Uterus (tissue), 3 donors: ENCODE measurements at regions not wholly inside any gene's neighbourhood (a gene's known extent, or its start where the extent isn't known, plus 50 kb on each side); places are given as distances from the start of the nearest gene placed in this dataset.

ENCODE experiments used
- DNase-seq, 2 donors: peaks; one replicate each; pipeline ENCODE4 v3.0.0-alpha.2; 2019 to 2020
- H3K27ac ChIP-seq, 2 donors: fragments of 200-600 bp; sonication (generic); 1 replicate in 1 of 2; 2 replicates in 1 of 2; pipeline ENCODE4 v1.5.1; 2016 to 2018
- H3K27me3 ChIP-seq, 2 donors: fragments of 200-600 bp; sonication (generic); one replicate each; pipeline ENCODE4 v1.5.1; 2018 to 2019; ENCODE audit warnings: control low read depth in 1 of 2
- H3K36me3 ChIP-seq, 2 donors: fragments of 200-600 bp; sonication (generic); one replicate each; pipeline ENCODE4 v1.5.1; 2019; ENCODE audit warnings: control low read depth in 1 of 2
- H3K4me1 ChIP-seq, 2 donors: fragments of 200-600 bp; sonication (generic); one replicate each; pipeline ENCODE4 v1.5.1; 2018 to 2019; ENCODE audit warnings: control low read depth in 1 of 2
- H3K4me3 ChIP-seq, 2 donors: fragments of 200-600 bp; sonication (generic); 1 replicate in 1 of 2; 2 replicates in 1 of 2; pipeline ENCODE4 v1.5.1; 2018 to 2019; ENCODE audit warnings: mild to moderate bottlenecking in 1 of 2
- H3K9me3 ChIP-seq, 2 donors: fragments of 200-600 bp; sonication (generic); one replicate each; pipeline ENCODE4 v1.5.1; 2019; ENCODE audit warnings: control low read depth in 1 of 2
- POLR2A ChIP-seq, 2 donors: fragments of 450-650 bp; IDR thresholded peaks; one replicate each; pipeline ENCODE4 v1.6.1; 2016; ENCODE audit warnings: antibody characterized with exemption in 2 of 2, mild to moderate bottlenecking in 1 of 2, moderate library complexity in 1 of 2
- intact Hi-C: fragments of 100-400 bp; cut with DNase I; formaldehyde crosslinking; loops from one replicate; pipeline ENCODE4 v1.15.1; 2023; ENCODE audit warnings: low total_unique reads
- TF ChIP-seq, protein P1 (sequence below), 4 experiments: fragments of 200-600 bp in 2 of 4; fragments of 450-650 bp in 2 of 4; sonication (generic) in 2 of 4; IDR thresholded peaks; one replicate each; pipeline ENCODE4 v1.5.1; 2016 to 2019; ENCODE audit warnings: antibody characterized with exemption in 4 of 4, mild to moderate bottlenecking in 2 of 4, moderate library complexity in 1 of 4
- donor health status: DM: yes; HTN: yes; CAD: no.

GRCh38 chr16:86942151-86943051 lies 364.1 kb downstream of the FOXL1 start:
- H3K4me3 ChIP-seq, result no peak overlapping the region

GRCh38 chr16:86945166-86945900 lies 367.0 kb downstream of the FOXL1 start:
- intact Hi-C loops, result no loop called here
- no peaks in the 10 kb centered on the region for H3K27me3 ChIP-seq
- no peak overlapping the region for H3K4me3 ChIP-seq
- no peak overlapping the region for H3K27ac ChIP-seq
- TF ChIP-seq, protein P1, sequence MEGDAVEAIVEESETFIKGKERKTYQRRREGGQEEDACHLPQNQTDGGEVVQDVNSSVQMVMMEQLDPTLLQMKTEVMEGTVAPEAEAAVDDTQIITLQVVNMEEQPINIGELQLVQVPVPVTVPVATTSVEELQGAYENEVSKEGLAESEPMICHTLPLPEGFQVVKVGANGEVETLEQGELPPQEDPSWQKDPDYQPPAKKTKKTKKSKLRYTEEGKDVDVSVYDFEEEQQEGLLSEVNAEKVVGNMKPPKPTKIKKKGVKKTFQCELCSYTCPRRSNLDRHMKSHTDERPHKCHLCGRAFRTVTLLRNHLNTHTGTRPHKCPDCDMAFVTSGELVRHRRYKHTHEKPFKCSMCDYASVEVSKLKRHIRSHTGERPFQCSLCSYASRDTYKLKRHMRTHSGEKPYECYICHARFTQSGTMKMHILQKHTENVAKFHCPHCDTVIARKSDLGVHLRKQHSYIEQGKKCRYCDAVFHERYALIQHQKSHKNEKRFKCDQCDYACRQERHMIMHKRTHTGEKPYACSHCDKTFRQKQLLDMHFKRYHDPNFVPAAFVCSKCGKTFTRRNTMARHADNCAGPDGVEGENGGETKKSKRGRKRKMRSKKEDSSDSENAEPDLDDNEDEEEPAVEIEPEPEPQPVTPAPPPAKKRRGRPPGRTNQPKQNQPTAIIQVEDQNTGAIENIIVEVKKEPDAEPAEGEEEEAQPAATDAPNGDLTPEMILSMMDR (IDR thresholded peaks at IDR 0.05), result no peak
- no peak for TF ChIP-seq POLR2A (IDR thresholded peaks at IDR 0.05)
- DNase-seq, result no peak
- no peaks in the 10 kb centered on the region for H3K9me3 ChIP-seq
- no peaks in the 10 kb centered on the region for H3K4me1 ChIP-seq
- H3K36me3 ChIP-seq, result no peaks in the 10 kb centered on the region

More at GRCh38 chr16:86942151-86943051, 364.1 kb downstream of the FOXL1 start:
- intact Hi-C loops, result no loop called here
- TF ChIP-seq, protein P1 (IDR thresholded peaks at IDR 0.05), result no peak
- Histone ChIP-seq H3K9me3 (no peaks in the 10 kb centered on the region), H3K4me1 (no peaks in the 10 kb centered on the region), H3K27ac (no peak overlapping the region), H3K27me3 (no peaks in the 10 kb centered on the region), H3K36me3 (no peaks in the 10 kb centered on the region)
- no peak for DNase-seq

DNA sequence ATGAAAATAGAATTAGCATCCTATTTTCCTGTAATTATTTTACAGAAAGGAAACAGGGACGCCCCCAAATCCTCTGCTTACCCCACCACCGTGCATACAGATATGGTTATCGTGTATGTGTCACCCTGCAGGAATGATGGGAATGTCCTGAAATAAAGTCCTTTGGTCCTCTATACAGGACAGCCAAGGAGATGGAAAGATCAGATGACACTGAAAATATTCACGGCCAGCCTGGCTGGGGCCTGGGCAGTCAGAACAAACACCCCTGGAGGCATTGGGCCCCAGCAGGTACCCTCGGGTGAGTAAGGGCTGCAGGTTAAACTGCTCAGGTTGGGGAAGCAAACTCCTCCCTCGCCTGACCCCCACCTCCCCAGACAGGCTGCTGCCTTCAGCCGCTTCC lies 368.0 kb downstream of the FOXL1 start:
- Histone ChIP-seq H3K4me3 (no peak overlapping the region), H3K27ac (no peak overlapping the region), H3K36me3 (no peaks in the 10 kb centered on the region), H3K9me3 (no peaks in the 10 kb centered on the region), H3K4me1 (no peaks in the 10 kb centered on the region), H3K27me3 (no peaks in the 10 kb centered on the region)
- DNase-seq, result no peak
- TF ChIP-seq, protein P1 (IDR thresholded peaks at IDR 0.05), result no peak
- no peak for TF ChIP-seq POLR2A (IDR thresholded peaks at IDR 0.05)
- intact Hi-C loops, result no loop called here

- Histone ChIP-seq H3K4me3 (no peak overlapping the region), H3K36me3 (no peaks in the 10 kb centered on the region), H3K4me1 (no peaks in the 10 kb centered on the region), H3K27ac (no peak overlapping the region), H3K27me3 (no peaks in the 10 kb centered on the region), H3K9me3 (no peaks in the 10 kb centered on the region)
- intact Hi-C loops, result no loop called here
- no peak for TF ChIP-seq POLR2A (IDR thresholded peaks at IDR 0.05)
- TF ChIP-seq, protein P1 (IDR thresholded peaks at IDR 0.05), result no peak
- DNase-seq, result no peak
Measured at GRCh38 chr16:86946981-86947380, 368.6 kb downstream of the FOXL1 start.

- Histone ChIP-seq H3K36me3 (no peaks in the 10 kb centered on the region), H3K9me3 (no peaks in the 10 kb centered on the region), H3K4me1 (no peaks in the 10 kb centered on the region), H3K4me3 (no peak overlapping the region), H3K27me3 (no peaks in the 10 kb centered on the region), H3K27ac (no peak overlapping the region)
- TF ChIP-seq, protein P1 (IDR thresholded peaks at IDR 0.05), result no peak
- TF ChIP-seq POLR2A (IDR thresholded peaks at IDR 0.05), result no peak
- DNase-seq, result no peak
- intact Hi-C loops, result no loop called here
Measured at GRCh38 chr16:86948046-86948445, 369.1 kb downstream of the C16orf95 start.
